Activated T-helper 2 cell treated with anti-CD3 and anti-CD28 coated beads, Interferon-gamma antibody, Interleukin-2, Interleukin-4, amounts not matched to agents 10 μg/mL and 5 μg/mL and 100 μg/mL, durations not matched to agents 14 hours and 24 hours and 36 hours (primary cell): ENCODE measurements at regions not wholly inside any gene's neighbourhood (a gene's known extent, or its start where the extent isn't known, plus 50 kb on each side); places are given as distances from the start of the nearest gene placed in this dataset.

Source experiments
- DNase-seq: peaks from one replicate; pipeline ENCODE4 v3.0.0; 2021; ENCODE audit warnings: low spot score
- H3K27ac Mint-ChIP-seq: one replicate; pipeline ENCODE4 v1.8.0; 2021; ENCODE audit warnings: mixed read lengths
- H3K27me3 Mint-ChIP-seq: one replicate; pipeline ENCODE4 v1.8.0; 2021; ENCODE audit warnings: low read depth, mixed read lengths
- H3K36me3 Mint-ChIP-seq: one replicate; pipeline ENCODE4 v1.8.0; 2021; ENCODE audit warnings: low read depth, mixed read lengths
- H3K4me1 Mint-ChIP-seq: one replicate; pipeline ENCODE4 v1.8.0; 2021; ENCODE audit warnings: low read depth, mixed read lengths
- H3K4me3 Mint-ChIP-seq: one replicate; pipeline ENCODE4 v1.8.0; 2021; ENCODE audit warnings: low read depth, mild to moderate bottlenecking, moderate library complexity, mixed read lengths
- H3K9me3 Mint-ChIP-seq: one replicate; pipeline ENCODE4 v1.8.0; 2021; ENCODE audit warnings: mixed read lengths
- intact Hi-C: fragments of 100-400 bp; cut with micrococcal nuclease; formaldehyde crosslinking; loops from one replicate; pipeline ENCODE4 v1.15.1; 2023

GRCh38 chr11:116499396-116500003, 273.3 kb downstream of the BUD13 start:
- Mint-ChIP-seq H3K27me3 (peaks cover 38% of the 10 kb centered on the region), H3K27ac (no peak overlapping the region), H3K4me1 (no peaks in the 10 kb centered on the region), H3K9me3 (no peaks in the 10 kb centered on the region), H3K4me3 (no peak overlapping the region), H3K36me3 (no peaks in the 10 kb centered on the region)
- intact Hi-C loops, result no loop called here
- DNase-seq, result peak; percentile 38

GRCh38 chr11:116498161-116498560, 274.6 kb downstream of the BUD13 start:
- peaks cover 32% of the 10 kb centered on the region for H3K27me3 Mint-ChIP-seq
- H3K9me3 Mint-ChIP-seq, result no peaks in the 10 kb centered on the region
- no peak for DNase-seq

GRCh38 chr11:116492600-116492999, 280.2 kb downstream of the BUD13 start:
- no peak overlapping the region for H3K27ac Mint-ChIP-seq
- no peak for DNase-seq
- H3K4me1 Mint-ChIP-seq, result no peaks in the 10 kb centered on the region
- H3K9me3 Mint-ChIP-seq, result no peaks in the 10 kb centered on the region
- no peaks in the 10 kb centered on the region for H3K36me3 Mint-ChIP-seq
- intact Hi-C loops, result no loop called here
- no peak overlapping the region for H3K4me3 Mint-ChIP-seq
- H3K27me3 Mint-ChIP-seq, result no peaks in the 10 kb centered on the region

More at GRCh38 chr11:116498161-116498560, 274.6 kb downstream of the BUD13 start:
- no peaks in the 10 kb centered on the region for H3K36me3 Mint-ChIP-seq
- H3K4me3 Mint-ChIP-seq, result no peak overlapping the region
- no peaks in the 10 kb centered on the region for H3K4me1 Mint-ChIP-seq
- H3K27ac Mint-ChIP-seq, result no peak overlapping the region
- intact Hi-C loops, result no loop called here

- Mint-ChIP-seq H3K9me3 (no peaks in the 10 kb centered on the region), H3K27ac (no peak overlapping the region), H3K27me3 (no peaks in the 10 kb centered on the region), H3K4me1 (no peaks in the 10 kb centered on the region), H3K36me3 (no peaks in the 10 kb centered on the region), H3K4me3 (no peak overlapping the region)
- DNase-seq, result no peak
- intact Hi-C loops, result no loop called here
Measured at GRCh38 chr11:116488836-116489389, 283.9 kb downstream of the BUD13 start.

GRCh38 chr11:116485425-116485824, 287.4 kb downstream of the BUD13 start:
- no peaks in the 10 kb centered on the region for H3K36me3 Mint-ChIP-seq
- no peaks in the 10 kb centered on the region for H3K4me1 Mint-ChIP-seq
- no peaks in the 10 kb centered on the region for H3K27me3 Mint-ChIP-seq
- H3K27ac Mint-ChIP-seq, result no peak overlapping the region
- no peak overlapping the region for H3K4me3 Mint-ChIP-seq
- intact Hi-C loops, result no loop called here
- H3K9me3 Mint-ChIP-seq, result no peaks in the 10 kb centered on the region
- no peak for DNase-seq

GRCh38 chr11:116482716-116483115, 290.1 kb downstream of the BUD13 start:
- Mint-ChIP-seq H3K27me3 (no peaks in the 10 kb centered on the region), H3K4me1 (no peaks in the 10 kb centered on the region), H3K27ac (no peak overlapping the region), H3K36me3 (no peaks in the 10 kb centered on the region), H3K4me3 (no peak overlapping the region), H3K9me3 (no peaks in the 10 kb centered on the region)
- no peak for DNase-seq
- intact Hi-C loops, result no loop called here

GRCh38 chr11:116481126-116481675, 291.6 kb downstream of the BUD13 start:
- no peak for DNase-seq
- Mint-ChIP-seq H3K4me3 (no peak overlapping the region), H3K27ac (no peak overlapping the region), H3K27me3 (no peaks in the 10 kb centered on the region), H3K36me3 (no peaks in the 10 kb centered on the region), H3K4me1 (no peaks in the 10 kb centered on the region), H3K9me3 (no peaks in the 10 kb centered on the region)
- intact Hi-C loops, result no loop called here

GRCh38 chr11:116478669-116479668, 293.8 kb downstream of the BUD13 start:
- H3K36me3 Mint-ChIP-seq, result no peaks in the 10 kb centered on the region
- H3K4me3 Mint-ChIP-seq, result no peak overlapping the region
- H3K27me3 Mint-ChIP-seq, result peaks cover 3% of the 10 kb centered on the region
- no peak overlapping the region for H3K27ac Mint-ChIP-seq
- H3K4me1 Mint-ChIP-seq, result no peaks in the 10 kb centered on the region
- no peaks in the 10 kb centered on the region for H3K9me3 Mint-ChIP-seq
- intact Hi-C loops, result no loop called here
- DNase-seq, result no peak

GRCh38 chr11:116478205-116478604, 294.6 kb downstream of the BUD13 start:
- Mint-ChIP-seq H3K27ac (no peak overlapping the region), H3K4me1 (no peaks in the 10 kb centered on the region), H3K9me3 (no peaks in the 10 kb centered on the region), H3K36me3 (no peaks in the 10 kb centered on the region), H3K4me3 (no peak overlapping the region), H3K27me3 (peaks cover 4% of the 10 kb centered on the region)
- no peak for DNase-seq
- intact Hi-C loops, result no loop called here

- no peak for DNase-seq
- H3K4me3 Mint-ChIP-seq, result no peak overlapping the region
- H3K4me1 Mint-ChIP-seq, result no peaks in the 10 kb centered on the region
- H3K27me3 Mint-ChIP-seq, result peaks cover 12% of the 10 kb centered on the region
- H3K9me3 Mint-ChIP-seq, result no peaks in the 10 kb centered on the region
- no peaks in the 10 kb centered on the region for H3K36me3 Mint-ChIP-seq
- intact Hi-C loops, result no loop called here
- H3K27ac Mint-ChIP-seq, result no peak overlapping the region
Measured at GRCh38 chr11:116473790-116474346, 298.9 kb downstream of the BUD13 start.

- Mint-ChIP-seq H3K9me3 (no peaks in the 10 kb centered on the region), H3K27ac (no peak overlapping the region), H3K36me3 (no peaks in the 10 kb centered on the region), H3K4me3 (no peak overlapping the region), H3K27me3 (peaks cover 12% of the 10 kb centered on the region), H3K4me1 (no peaks in the 10 kb centered on the region)
- no peak for DNase-seq
- intact Hi-C loops, result no loop called here
Measured at GRCh38 chr11:116473206-116473769, 299.5 kb downstream of the BUD13 start.

GRCh38 chr11:116472651-116473050, 300.1 kb downstream of the BUD13 start:
- H3K27ac Mint-ChIP-seq, result no peak overlapping the region
- intact Hi-C loops, result no loop called here
- H3K27me3 Mint-ChIP-seq, result peaks cover 12% of the 10 kb centered on the region
- H3K36me3 Mint-ChIP-seq, result no peaks in the 10 kb centered on the region
- no peaks in the 10 kb centered on the region for H3K4me1 Mint-ChIP-seq
- no peak overlapping the region for H3K4me3 Mint-ChIP-seq
- no peaks in the 10 kb centered on the region for H3K9me3 Mint-ChIP-seq
- no peak for DNase-seq
